Muscle layer of duodenum (tissue), 2 donors: ENCODE measurements at regions not wholly inside any gene's neighbourhood (a gene's known extent, or its start where the extent isn't known, plus 50 kb on each side); places are given as distances from the start of the nearest gene placed in this dataset.

ENCODE experiments used
- H3K27ac ChIP-seq: one replicate; pipeline ENCODE4 v1.7.0; 2013; ENCODE audit warnings: mild to moderate bottlenecking, low read length
- H3K27me3 ChIP-seq: one replicate; pipeline ENCODE4 v1.7.0; 2013; ENCODE audit warnings: low read depth, mild to moderate bottlenecking, control low read depth, low read length
- H3K36me3 ChIP-seq, 2 donors: one replicate each; pipeline ENCODE4 v1.7.0; 2013; ENCODE audit warnings: low read length in 2 of 2, control low read depth in 1 of 2, mild to moderate bottlenecking in 1 of 2; ENCODE audit not compliant: insufficient read depth in 2 of 2, control insufficient read depth in 1 of 2
- H3K4me1 ChIP-seq, 2 donors: one replicate each; pipeline ENCODE4 v1.7.0; 2013; ENCODE audit warnings: low read length in 2 of 2, mild to moderate bottlenecking in 2 of 2, control low read depth in 1 of 2, moderate library complexity in 1 of 2; ENCODE audit not compliant: insufficient read depth in 2 of 2, control insufficient read depth in 1 of 2
- H3K4me3 ChIP-seq, 2 donors: one replicate each; pipeline ENCODE4 v1.7.0; 2013; ENCODE audit warnings: low read length in 2 of 2, low read depth in 1 of 2, mild to moderate bottlenecking in 1 of 2
- H3K9me3 ChIP-seq, 2 donors: one replicate each; pipeline ENCODE4 v1.7.0; 2013; ENCODE audit warnings: low read length in 2 of 2, control low read depth in 1 of 2, mild to moderate bottlenecking in 1 of 2; ENCODE audit not compliant: control insufficient read depth in 1 of 2
- donor health status: healthy.

- H3K4me1 ChIP-seq, result no peaks in the 10 kb centered on the region
- H3K4me3 ChIP-seq, result no peak overlapping the region
- H3K36me3 ChIP-seq, result no peaks in the 10 kb centered on the region
- no peaks in the 10 kb centered on the region for H3K9me3 ChIP-seq
- H3K27me3 ChIP-seq, result no peaks in the 10 kb centered on the region
- no peak overlapping the region for H3K27ac ChIP-seq
Observed at GRCh38 chr5:61612431-61612830, 280.4 kb downstream of the ZSWIM6 start.

DNA sequence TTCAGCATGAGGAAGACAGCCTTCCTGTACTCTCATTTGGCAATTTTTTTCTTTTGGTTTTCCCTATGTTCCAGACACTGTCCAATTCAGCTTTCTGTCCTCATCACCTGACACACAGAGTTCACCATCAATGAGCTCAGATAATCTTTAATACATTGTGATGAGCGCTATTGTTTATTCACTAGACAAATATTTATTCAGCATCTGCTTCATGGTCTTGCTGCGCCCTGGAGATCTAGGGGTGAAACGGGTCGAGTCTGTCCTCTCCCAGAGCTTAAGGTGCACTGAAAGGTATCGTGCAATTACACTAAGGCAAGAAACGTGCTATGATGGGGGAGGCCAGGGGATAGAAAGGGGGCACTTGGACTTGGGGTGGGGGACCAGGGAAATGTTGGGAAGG is 281.6 kb downstream of the ZSWIM6 start:
- Histone ChIP-seq H3K36me3 (no peaks in the 10 kb centered on the region), H3K27ac (no peak overlapping the region), H3K4me3 (no peak overlapping the region), H3K27me3 (no peaks in the 10 kb centered on the region), H3K4me1 (no peaks in the 10 kb centered on the region), H3K9me3 (no peaks in the 10 kb centered on the region)

- Histone ChIP-seq H3K27ac (no peak overlapping the region), H3K27me3 (no peaks in the 10 kb centered on the region), H3K9me3 (no peaks in the 10 kb centered on the region), H3K4me3 (no peak overlapping the region), H3K36me3 (no peaks in the 10 kb centered on the region), H3K4me1 (no peaks in the 10 kb centered on the region)
Observed at GRCh38 chr5:61614606-61615005, 282.5 kb downstream of the ZSWIM6 start.

DNA sequence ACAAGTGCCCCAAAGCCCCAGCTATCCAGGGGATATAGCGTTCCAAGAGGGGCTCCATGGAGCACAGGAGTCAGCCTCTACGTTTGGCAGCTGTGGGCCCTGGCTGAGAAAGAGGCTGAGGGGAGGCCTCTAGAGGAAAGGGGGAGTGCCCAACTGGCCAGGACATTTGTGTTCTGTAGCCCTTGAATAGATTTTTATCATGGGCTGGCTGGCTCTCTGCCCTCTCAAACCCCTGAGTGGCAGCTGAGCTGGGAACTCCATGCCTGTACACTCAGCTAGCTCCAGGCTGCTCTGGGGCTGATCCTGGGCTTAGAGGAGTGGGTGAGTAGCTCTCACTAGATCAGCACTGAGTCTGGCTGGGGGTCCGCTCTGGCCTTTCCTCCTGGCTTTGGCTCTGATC is 285.0 kb downstream of the ZSWIM6 start:
- H3K36me3 ChIP-seq, result no peaks in the 10 kb centered on the region
- no peak overlapping the region for H3K27ac ChIP-seq
- no peaks in the 10 kb centered on the region for H3K9me3 ChIP-seq
- H3K4me3 ChIP-seq, result no peak overlapping the region
- H3K27me3 ChIP-seq, result no peaks in the 10 kb centered on the region
- peaks cover 4 to 8% of the 10 kb centered on the region in 2 donors for H3K4me1 ChIP-seq

DNA sequence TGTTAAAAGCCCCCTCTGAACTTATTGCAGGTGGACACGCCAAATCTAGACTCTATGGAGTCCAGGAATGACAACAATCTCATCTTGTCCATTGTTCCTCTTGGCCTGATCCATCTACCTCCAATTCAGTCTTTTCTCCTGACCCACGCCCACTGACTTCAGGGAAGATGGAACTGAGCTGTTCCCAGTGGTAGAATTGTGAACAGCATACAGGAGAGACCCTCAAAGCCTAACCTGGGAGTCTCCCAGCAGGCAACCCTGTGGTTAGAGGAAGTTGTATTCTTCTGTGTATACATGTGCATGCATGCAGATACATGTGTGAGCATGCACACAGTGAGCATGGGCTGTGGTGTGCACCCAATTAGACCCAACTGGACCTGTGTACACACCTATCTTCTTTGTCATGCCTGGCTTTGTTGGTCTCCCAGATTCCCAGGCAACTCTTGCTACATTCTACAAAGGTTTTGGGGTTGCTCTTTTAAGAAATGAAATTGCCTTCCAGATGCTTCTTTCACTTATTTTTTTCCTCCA is 286.0 kb downstream of the ZSWIM6 start:
- Histone ChIP-seq H3K4me1 (peaks cover 4 to 8% of the 10 kb centered on the region in 2 donors), H3K27me3 (no peaks in the 10 kb centered on the region), H3K4me3 (no peak overlapping the region), H3K9me3 (no peaks in the 10 kb centered on the region), H3K27ac (no peak overlapping the region), H3K36me3 (no peaks in the 10 kb centered on the region)

DNA sequence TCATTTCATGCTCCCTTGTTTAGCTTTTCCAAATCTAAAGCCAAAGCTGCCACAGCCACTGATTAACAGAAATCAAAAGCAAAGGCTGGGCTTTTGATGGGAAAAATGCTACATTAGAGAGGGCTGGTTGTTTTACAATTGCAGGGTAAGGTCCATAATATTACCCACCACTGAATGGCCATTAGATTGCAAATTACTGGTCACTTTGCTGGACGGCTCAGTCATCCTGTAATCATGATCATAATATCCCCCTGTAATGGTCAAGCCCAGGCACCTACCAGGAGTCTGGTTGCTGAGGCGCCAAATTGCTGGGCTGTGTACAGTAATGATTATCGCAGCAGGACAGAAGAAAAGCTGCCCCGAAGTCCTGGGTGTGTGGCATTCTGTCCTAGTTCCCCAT is 286.5 kb downstream of the ZSWIM6 start:
- no peak overlapping the region for H3K27ac ChIP-seq
- H3K4me3 ChIP-seq, result no peak overlapping the region
- no peaks in the 10 kb centered on the region for H3K27me3 ChIP-seq
- no peaks in the 10 kb centered on the region for H3K36me3 ChIP-seq
- H3K9me3 ChIP-seq, result no peaks in the 10 kb centered on the region
- peaks cover 4 to 8% of the 10 kb centered on the region in 2 donors for H3K4me1 ChIP-seq

GRCh38 chr5:61619289-61619688 is 287.2 kb downstream of the ZSWIM6 start:
- Histone ChIP-seq H3K4me3 (no peak overlapping the region), H3K27ac (no peak overlapping the region), H3K27me3 (no peaks in the 10 kb centered on the region), H3K36me3 (no peaks in the 10 kb centered on the region), H3K4me1 (peaks cover 4 to 8% of the 10 kb centered on the region in 2 donors), H3K9me3 (no peaks in the 10 kb centered on the region)

- no peak overlapping the region for H3K27ac ChIP-seq
- no peaks in the 10 kb centered on the region for H3K27me3 ChIP-seq
- H3K9me3 ChIP-seq, result no peaks in the 10 kb centered on the region
- H3K4me3 ChIP-seq, result no peak overlapping the region
- H3K4me1 ChIP-seq, result peaks cover 4 to 12% of the 10 kb centered on the region in 2 donors
- H3K36me3 ChIP-seq, result no peaks in the 10 kb centered on the region
Observed at GRCh38 chr5:61619777-61620518, 287.9 kb downstream of the ZSWIM6 start.

DNA sequence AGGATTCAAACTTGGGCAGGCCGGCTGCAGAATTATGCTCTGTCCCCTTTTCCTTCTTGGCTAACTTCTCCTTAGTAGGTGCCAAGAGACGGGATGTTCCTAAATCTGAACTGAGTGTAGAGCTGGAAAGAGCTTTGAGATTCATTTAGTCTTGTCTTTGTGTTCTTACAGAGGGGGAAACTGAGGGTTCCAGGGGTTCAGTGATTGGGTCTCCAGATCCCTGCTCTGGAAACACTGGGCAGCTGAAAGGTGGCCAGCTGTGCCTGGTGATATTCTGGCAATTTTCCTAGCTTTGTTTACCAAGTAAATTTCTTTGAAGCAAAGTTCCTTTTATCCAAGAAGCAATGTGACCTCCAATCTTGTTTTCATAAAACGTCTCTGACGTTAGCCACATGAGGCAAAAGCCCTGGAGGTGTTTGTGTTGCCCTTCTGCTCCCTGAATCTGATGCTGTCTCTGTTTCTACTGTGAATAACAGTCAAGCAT is 288.7 kb downstream of the ZSWIM6 start:
- Histone ChIP-seq H3K27ac (no peak overlapping the region), H3K4me1 (peaks cover 4 to 18% of the 10 kb centered on the region in 2 donors), H3K9me3 (no peaks in the 10 kb centered on the region), H3K4me3 (no peak overlapping the region), H3K27me3 (no peaks in the 10 kb centered on the region), H3K36me3 (no peaks in the 10 kb centered on the region)

DNA sequence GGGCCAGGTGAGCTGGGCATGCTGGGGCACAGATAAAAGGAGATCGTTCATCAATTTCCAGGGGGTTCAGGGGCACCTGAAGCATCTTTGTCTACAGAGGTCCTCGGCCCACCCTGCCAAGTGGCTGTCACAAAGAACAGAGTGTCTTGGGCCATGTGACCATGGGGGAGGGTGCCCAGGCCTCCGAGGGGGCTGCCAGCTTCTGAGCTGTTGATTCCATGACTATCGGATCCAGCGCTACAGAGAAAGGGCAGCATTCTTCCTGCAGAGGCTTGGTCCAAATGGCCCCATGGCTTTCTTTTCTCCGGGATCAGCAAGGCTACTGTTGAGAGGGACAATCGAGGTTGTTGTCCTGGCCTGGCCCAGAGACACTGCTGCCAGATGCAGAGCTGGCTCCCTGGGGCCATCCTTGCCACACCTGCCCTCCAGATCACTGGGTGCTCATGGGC is 289.2 kb downstream of the ZSWIM6 start:
- H3K9me3 ChIP-seq, result no peaks in the 10 kb centered on the region
- H3K4me1 ChIP-seq, result peaks cover 4 to 23% of the 10 kb centered on the region in 2 donors
- H3K27ac ChIP-seq, result no peak overlapping the region
- no peaks in the 10 kb centered on the region for H3K36me3 ChIP-seq
- H3K4me3 ChIP-seq, result no peak overlapping the region
- no peaks in the 10 kb centered on the region for H3K27me3 ChIP-seq

GRCh38 chr5:61622156-61622555 is 290.1 kb downstream of the ZSWIM6 start:
- Histone ChIP-seq H3K4me1 (peaks cover 4 to 26% of the 10 kb centered on the region in 2 donors), H3K36me3 (no peaks in the 10 kb centered on the region), H3K4me3 (no peak overlapping the region), H3K27ac (no peak overlapping the region), H3K27me3 (no peaks in the 10 kb centered on the region), H3K9me3 (no peaks in the 10 kb centered on the region)
